ENCODE measurements at regions not wholly inside any gene's neighbourhood (a gene's known extent, or its start where the extent isn't known, plus 50 kb on each side); places are given as distances from the start of the nearest gene placed in this dataset.

- peaks cover 52% of the 10 kb centered on the region for H3K79me2 ChIP-seq (ENCODE audit: insufficient read depth, low read length)
- TF ChIP-seq CTCF (IDR thresholded peaks at IDR 0.05; ENCODE audit: extremely low read depth, low read depth, low read length), result no peak
- H2AFZ ChIP-seq (ENCODE audit: low read length), result no peak overlapping the region
- no peak overlapping the region for H3K4me2 ChIP-seq (ENCODE audit: insufficient read depth, low read length)
- no peaks in the 10 kb centered on the region for H3K27me3 ChIP-seq (ENCODE audit: insufficient read depth, low read length)
- no peak for DNase-seq (ENCODE audit: insufficient read length, low spot score, missing footprints)
- H3K4me3 ChIP-seq (ENCODE audit: insufficient read depth, low read length), result no peak overlapping the region
- H3K4me1 ChIP-seq (ENCODE audit: insufficient read depth, low read length), result peaks cover 7% of the 10 kb centered on the region
- peaks cover 3% of the 10 kb centered on the region for H4K20me1 ChIP-seq (ENCODE audit: insufficient read depth, low read length)
- H3K9me3 ChIP-seq (ENCODE audit: low read depth, low read length), result no peaks in the 10 kb centered on the region
- H3K27ac ChIP-seq (ENCODE audit: low read depth, low read length), result no peak overlapping the region
- H3K36me3 ChIP-seq (ENCODE audit: insufficient read depth, low read length), result no peaks in the 10 kb centered on the region
These were observed 59.4 kb upstream of the MGAT5 start for GRCh38 chr2:134194519-134194918.

- H3K4me3 ChIP-seq (ENCODE audit: insufficient read depth, low read length), result no peak overlapping the region
- H4K20me1 ChIP-seq (ENCODE audit: insufficient read depth, low read length), result peaks cover 3% of the 10 kb centered on the region
- no peak overlapping the region for H3K4me2 ChIP-seq (ENCODE audit: insufficient read depth, low read length)
- H3K27ac ChIP-seq (ENCODE audit: low read depth, low read length), result no peak overlapping the region
- no peak for DNase-seq (ENCODE audit: insufficient read length, low spot score, missing footprints)
- H3K4me1 ChIP-seq (ENCODE audit: insufficient read depth, low read length), result peaks cover 7% of the 10 kb centered on the region
- no peak for TF ChIP-seq CTCF (IDR thresholded peaks at IDR 0.05; ENCODE audit: extremely low read depth, low read depth, low read length)
- no peaks in the 10 kb centered on the region for H3K27me3 ChIP-seq (ENCODE audit: insufficient read depth, low read length)
- H3K36me3 ChIP-seq (ENCODE audit: insufficient read depth, low read length), result no peaks in the 10 kb centered on the region
- H2AFZ ChIP-seq (ENCODE audit: low read length), result no peak overlapping the region
- peaks cover 57% of the 10 kb centered on the region for H3K79me2 ChIP-seq (ENCODE audit: insufficient read depth, low read length)
- no peaks in the 10 kb centered on the region for H3K9me3 ChIP-seq (ENCODE audit: low read depth, low read length)
These were observed 58.5 kb upstream of the MGAT5 start for GRCh38 chr2:134195341-134195740.

- Histone ChIP-seq H3K9me3 (ENCODE audit: low read depth, low read length) (no peaks in the 10 kb centered on the region), H2AFZ (ENCODE audit: low read length) (no peak overlapping the region), H3K27ac (ENCODE audit: low read depth, low read length) (no peak overlapping the region), H3K79me2 (ENCODE audit: insufficient read depth, low read length) (peaks cover 54% of the 10 kb centered on the region), H3K36me3 (ENCODE audit: insufficient read depth, low read length) (no peaks in the 10 kb centered on the region), H4K20me1 (ENCODE audit: insufficient read depth, low read length) (peaks cover 3% of the 10 kb centered on the region), H3K4me1 (ENCODE audit: insufficient read depth, low read length) (peaks cover 7% of the 10 kb centered on the region), H3K4me3 (ENCODE audit: insufficient read depth, low read length) (no peak overlapping the region), H3K27me3 (ENCODE audit: insufficient read depth, low read length) (no peaks in the 10 kb centered on the region), H3K4me2 (ENCODE audit: insufficient read depth, low read length) (no peak overlapping the region)
- TF ChIP-seq CTCF (IDR thresholded peaks at IDR 0.05; ENCODE audit: extremely low read depth, low read depth, low read length), result no peak
- DNase-seq (ENCODE audit: insufficient read length, low spot score, missing footprints), result no peak
These were observed 56.4 kb upstream of the MGAT5 start for GRCh38 chr2:134197445-134197844.

- peaks cover 54% of the 10 kb centered on the region for H3K79me2 ChIP-seq (ENCODE audit: insufficient read depth, low read length)
- peaks cover 8% of the 10 kb centered on the region for H3K4me1 ChIP-seq (ENCODE audit: insufficient read depth, low read length)
- no peak overlapping the region for H3K4me2 ChIP-seq (ENCODE audit: insufficient read depth, low read length)
- TF ChIP-seq CTCF (IDR thresholded peaks at IDR 0.05; ENCODE audit: extremely low read depth, low read depth, low read length), result no peak
- peak; percentile 18 for DNase-seq (ENCODE audit: insufficient read length, low spot score, missing footprints)
- no peaks in the 10 kb centered on the region for H3K36me3 ChIP-seq (ENCODE audit: insufficient read depth, low read length)
- no peaks in the 10 kb centered on the region for H3K9me3 ChIP-seq (ENCODE audit: low read depth, low read length)
- no peaks in the 10 kb centered on the region for H3K27me3 ChIP-seq (ENCODE audit: insufficient read depth, low read length)
- no peak overlapping the region for H2AFZ ChIP-seq (ENCODE audit: low read length)
- peaks cover 3% of the 10 kb centered on the region for H4K20me1 ChIP-seq (ENCODE audit: insufficient read depth, low read length)
- H3K4me3 ChIP-seq (ENCODE audit: insufficient read depth, low read length), result no peak overlapping the region
- no peak overlapping the region for H3K27ac ChIP-seq (ENCODE audit: low read depth, low read length)
These were observed 55.8 kb upstream of the MGAT5 start for GRCh38 chr2:134198006-134198634.
